Heart left ventricle (tissue), 16 donors: ENCODE measurements at regions not wholly inside any gene's neighbourhood (a gene's known extent, or its start where the extent isn't known, plus 50 kb on each side); places are given as distances from the start of the nearest gene placed in this dataset.

Experiments
- ATAC-seq, 4 donors: fragments of 200-7000 bp; cut with Tn5 transposase; one replicate each; pipeline ENCODE4 v1.9.1; 2020 to 2022; ENCODE audit warnings: moderate library complexity in 4 of 4, mild to moderate bottlenecking in 3 of 4, moderate number of reproducible peaks in 1 of 4
- DNase-seq, 5 donors: peaks; one replicate each; pipeline ENCODE4 v3.0.0-alpha.2; 2020
- H3K27ac ChIP-seq, 12 donors: fragments of 200-600 bp; sonication (generic) in 4 of 12; one replicate each; pipeline versions ENCODE4 v1.5.0 to v1.8.0; 2016 to 2022; ENCODE audit warnings: mild to moderate bottlenecking in 2 of 12
- H3K27me3 ChIP-seq, 9 donors: fragments of 200-600 bp; sonication (generic) in 2 of 9; one replicate each; pipeline versions ENCODE4 v1.5.1 to v1.8.0; 2016 to 2022; ENCODE audit warnings: mild to moderate bottlenecking in 3 of 9
- H3K36me3 ChIP-seq, 9 donors: fragments of 200-600 bp; sonication (generic) in 2 of 9; one replicate each; pipeline versions ENCODE4 v1.5.0 to v1.8.0; 2018 to 2022; ENCODE audit warnings: mild to moderate bottlenecking in 2 of 9
- H3K4me1 ChIP-seq, 12 donors: fragments of 200-600 bp; sonication (generic) in 4 of 12; one replicate each; pipeline versions ENCODE4 v1.5.0 to v1.8.0; 2016 to 2022; ENCODE audit warnings: mild to moderate bottlenecking in 3 of 12
- H3K4me3 ChIP-seq, 12 donors: fragments of 200-600 bp; sonication (generic) in 4 of 12; one replicate each; pipeline versions ENCODE4 v1.5.0 to v1.8.0; 2017 to 2022; ENCODE audit warnings: mild to moderate bottlenecking in 9 of 12, moderate library complexity in 4 of 12
- H3K9me3 ChIP-seq, 12 donors: fragments of 200-600 bp; sonication (generic) in 4 of 12; one replicate each; pipeline versions ENCODE4 v1.5.0 to v1.8.0; 2016 to 2022; ENCODE audit warnings: mild to moderate bottlenecking in 1 of 12
- CTCF ChIP-seq, 12 donors: fragments of 200-600 bp; sonication (generic) in 4 of 12; IDR thresholded peaks; one replicate each; pipeline versions ENCODE4 v1.5.0 to v1.8.0; 2018 to 2022; ENCODE audit warnings: antibody characterized with exemption in 12 of 12, mild to moderate bottlenecking in 5 of 12
- POLR2A ChIP-seq, 2 donors: fragments of 450-650 bp; IDR thresholded peaks; one replicate each; pipeline ENCODE4 v1.6.1; 2017; ENCODE audit warnings: antibody characterized with exemption in 2 of 2, mild to moderate bottlenecking in 2 of 2, moderate library complexity in 2 of 2
- WGBS, 4 donors: extraction: QIAGEN DNeasy Blood & Tissue Kit in 2 of 4; methylation state at CpG; one replicate each; pipeline versions ENCODE4 v1.1.5 to v1.1.7; 2013 to 2018; 5-methylcytosine and 5-hydroxymethylcytosine counted together
- intact Hi-C, 10 donors: fragments of 100-400 bp; cut with DNase I; formaldehyde crosslinking; loops; one replicate each; pipeline versions ENCODE4 v1.11.1 to v1.14.2; 2022
- donor health status: ischemic (EF 13 %, LVEDD 7.1; RV severe dilation, severe dysfunction).
- donor health status: healthy with polysubstance abuse.
- donor health status: DM: no; HTN: yes; CAD: no.
- donor health status: DM: no; HTN: no; CAD: no.
- donor health status: ischemic (EF 25% LVEDD 6.9; RV normal size, moderate dysfunction).
- donor health status: ischemic (EF 25% LVEDD 5.7; RV mildly dilated, moderate dysfunction).
- donor health status: healthy.
- donor health status: DM: yes; HTN: yes; CAD: no.
- donor health status: ischemic (EF 35%, LVEDD 5.7; RV mildly dilated, moderate dysfunction).
- donor health status: nonischemic (EF 11% LVEDD 7.7; RV severe dilation, severe dysfunction).
- donor health status: DM: yes; HTN: yes; CAD: no.
- donor health status: PGD.
- donor health status: ischemic (EF 29% LVEDD 5.4; RV normal size, mild dysfunction).
- donor health status: nonischemic (EF 23%, LVEDD 6.1; RV moderate dilation, normal function).

GRCh38 chr12:105864901-105865300, 273.9 kb downstream of the NUAK1 start:
- Histone ChIP-seq H3K9me3 (peaks cover 0 to 5% (median 0%) of the 10 kb centered on the region in 12 donors), H3K36me3 (no peaks in the 10 kb centered on the region), H3K4me3 (no peak overlapping the region), H3K27me3 (no peaks in the 10 kb centered on the region), H3K27ac (no peak overlapping the region), H3K4me1 (no peaks in the 10 kb centered on the region)
- no peak for TF ChIP-seq CTCF (IDR thresholded peaks at IDR 0.05)
- no peak for TF ChIP-seq POLR2A (IDR thresholded peaks at IDR 0.05)
- ATAC-seq (no peak), DNase-seq (no peak)
- intact Hi-C loops, result no loop called here
- WGBS, 4 donors, result 78 to 89% (median 85%) methylated on average over 2 of the region's 2 CpGs

- H3K27me3 ChIP-seq, result no peaks in the 10 kb centered on the region
- H3K4me1 ChIP-seq, result no peaks in the 10 kb centered on the region
- intact Hi-C loops, result no loop called here
- no peaks in the 10 kb centered on the region for H3K36me3 ChIP-seq
- no peak for DNase-seq
- 92 to 95% (median 93%) methylated on average over 6 of the region's 6 CpGs for WGBS, 4 donors
- ATAC-seq, result no peak
- no peak overlapping the region for H3K4me3 ChIP-seq
- H3K9me3 ChIP-seq, result peaks cover 0 to 10% (median 0%) of the 10 kb centered on the region in 12 donors
- no peak overlapping the region for H3K27ac ChIP-seq
- TF ChIP-seq CTCF (IDR thresholded peaks at IDR 0.05), result no peak
- TF ChIP-seq POLR2A (IDR thresholded peaks at IDR 0.05), result no peak
These were observed 272.9 kb downstream of the NUAK1 start for GRCh38 chr12:105865886-105866285.

GRCh38 chr12:105874121-105874520, 264.6 kb downstream of the NUAK1 start:
- Histone ChIP-seq H3K27ac (no peak overlapping the region), H3K4me3 (no peak overlapping the region), H3K9me3 (peaks cover 0 to 16% (median 0%) of the 10 kb centered on the region in 12 donors), H3K4me1 (peaks cover 0 to 5% (median 0%) of the 10 kb centered on the region in 12 donors), H3K27me3 (no peaks in the 10 kb centered on the region), H3K36me3 (no peaks in the 10 kb centered on the region)
- TF ChIP-seq POLR2A (IDR thresholded peaks at IDR 0.05), result no peak
- no peak for TF ChIP-seq CTCF (IDR thresholded peaks at IDR 0.05)
- no peak for ATAC-seq
- intact Hi-C loops, result no loop called here
- no peak for DNase-seq

- intact Hi-C loops, result no loop called here
- Histone ChIP-seq H3K9me3 (peaks cover 0 to 6% (median 0%) of the 10 kb centered on the region in 12 donors), H3K27me3 (no peaks in the 10 kb centered on the region), H3K36me3 (no peaks in the 10 kb centered on the region), H3K4me3 (no peak overlapping the region), H3K4me1 (peaks cover 0 to 5% (median 0%) of the 10 kb centered on the region in 12 donors), H3K27ac (no peak overlapping the region)
- WGBS, 4 donors, result 27 to 49% (median 36%) methylated on average over 2 of the region's 2 CpGs
- no peak for DNase-seq
- no peak for ATAC-seq
- TF ChIP-seq CTCF (IDR thresholded peaks at IDR 0.05) (no peak), POLR2A (IDR thresholded peaks at IDR 0.05) (no peak)
These were observed 262.3 kb downstream of the NUAK1 start for GRCh38 chr12:105876396-105876927.
